PC-3 (cell line): ENCODE measurements at regions not wholly inside any gene's neighbourhood (a gene's known extent, or its start where the extent isn't known, plus 50 kb on each side); places are given as distances from the start of the nearest gene placed in this dataset.

Source experiments
- ATAC-seq: fragments of 200-7000 bp; cut with Tn5 transposase; 2 replicates; pipeline ENCODE4 v1.9.1; 2020; ENCODE audit warnings: mild to moderate bottlenecking, moderate library complexity
- BruUV-seq: library from RNA; stranded (reverse); fragments of 400-500 nt; replicated peaks from 2 replicates; lab custom pipeline; 2021; lab: Mats Ljungman, UMichigan
- CTCF ChIA-PET: fragments of 300-600 bp; sonication (Branson Sonifier 250); formaldehyde crosslinking; loops from one replicate; lab custom pipeline; 2022; ENCODE audit warnings: antibody characterized with exemption; lab: Charles Lee
- POLR2A ChIA-PET: fragments of 300-600 bp; sonication (Branson Sonifier 250); formaldehyde crosslinking; loops from one replicate; lab custom pipeline; 2022; ENCODE audit warnings: antibody characterized with exemption; ENCODE audit not compliant: unreplicated experiment; lab: Charles Lee
- DNase-seq: peaks from one replicate; pipeline ENCODE4 v3.0.0-alpha.2; 2015
- H2AFZ ChIP-seq: fragments of 300-600 bp; sonication (generic); 2 replicates; pipeline ENCODE4 v1.6.0; 2016; ENCODE audit warnings: antibody characterized with exemption, low read length
- H3F3A ChIP-seq: fragments of 300-600 bp; sonication (generic); one replicate; pipeline ENCODE4 v1.6.0; 2017; ENCODE audit warnings: antibody characterized with exemption, low read length, control low read depth, mild to moderate bottlenecking; ENCODE audit not compliant: unreplicated experiment
- H3K27ac ChIP-seq: fragments of 300-600 bp; sonication (generic); 2 replicates; pipeline ENCODE4 v1.5.1; 2016; ENCODE audit warnings: mild to moderate bottlenecking, low read length
- H3K27me3 ChIP-seq: fragments of 300-600 bp; sonication (generic); 2 replicates; pipeline ENCODE4 v1.6.1; 2016; ENCODE audit warnings: low read length, mixed read lengths
- H3K36me3 ChIP-seq: fragments of 300-600 bp; sonication (generic); 2 replicates; pipeline ENCODE4 v1.6.1; 2016; ENCODE audit warnings: low read depth, mixed run types, low read length, mixed read lengths
- H3K4me1 ChIP-seq: fragments of 300-600 bp; sonication (generic); 2 replicates; pipeline ENCODE4 v1.5.1; 2016; ENCODE audit warnings: low read length; ENCODE audit not compliant: insufficient read depth
- H3K4me2 ChIP-seq: fragments of 300-600 bp; sonication (generic); 2 replicates; pipeline ENCODE4 v1.6.0; 2016; ENCODE audit warnings: low read length
- H3K4me3 ChIP-seq: fragments of 300-600 bp; sonication (generic); 2 replicates; pipeline ENCODE4 v1.5.1; 2016; ENCODE audit warnings: mild to moderate bottlenecking, low read length, mixed read lengths
- H3K79me2 ChIP-seq: fragments of 300-600 bp; sonication (generic); 2 replicates; pipeline ENCODE4 v1.6.1; 2017; ENCODE audit warnings: low read length, mixed read lengths
- H3K9ac ChIP-seq: fragments of 300-600 bp; sonication (generic); 2 replicates; pipeline ENCODE4 v1.6.0; 2016; ENCODE audit warnings: mild to moderate bottlenecking, low read length
- H3K9me2 ChIP-seq: fragments of 300-600 bp; sonication (generic); replicated peaks from 2 replicates; pipeline ENCODE4 v1.6.1; 2016; ENCODE audit warnings: mixed run types, low read length, mixed read lengths
- H3K9me3 ChIP-seq: fragments of 300-600 bp; sonication (generic); 2 replicates; pipeline ENCODE4 v1.6.1; 2016; ENCODE audit warnings: low read length, mixed read lengths
- H4K20me1 ChIP-seq: fragments of 300-600 bp; sonication (generic); 2 replicates; pipeline ENCODE4 v1.6.1; 2016; ENCODE audit warnings: low read length, mixed read lengths
- EZH2 ChIP-seq: fragments of 300-600 bp; sonication (generic); IDR thresholded peaks from one replicate; pipeline ENCODE4 v1.6.1; 2017; ENCODE audit warnings: antibody characterized with exemption, mild to moderate bottlenecking, low read length; ENCODE audit not compliant: unreplicated experiment
- EZH2phosphoT487 ChIP-seq: fragments of 300-600 bp; sonication (generic); IDR thresholded peaks from 2 replicates; pipeline ENCODE4 v1.6.1; 2018; ENCODE audit warnings: mild to moderate bottlenecking, antibody characterized with exemption, low read length, borderline replicate concordance
- intact Hi-C: fragments of 100-400 bp; cut with micrococcal nuclease; formaldehyde crosslinking; loops from 2 replicates; pipeline ENCODE4 v1.9.0; 2023
- TF ChIP-seq, protein P1 (sequence below): fragments of 300-600 bp; sonication (generic); conservative IDR thresholded peaks from 2 replicates; pipeline ENCODE4 v1.5.1; 2017; ENCODE audit warnings: antibody characterized with exemption, low read depth, mild to moderate bottlenecking, low read length

DNA sequence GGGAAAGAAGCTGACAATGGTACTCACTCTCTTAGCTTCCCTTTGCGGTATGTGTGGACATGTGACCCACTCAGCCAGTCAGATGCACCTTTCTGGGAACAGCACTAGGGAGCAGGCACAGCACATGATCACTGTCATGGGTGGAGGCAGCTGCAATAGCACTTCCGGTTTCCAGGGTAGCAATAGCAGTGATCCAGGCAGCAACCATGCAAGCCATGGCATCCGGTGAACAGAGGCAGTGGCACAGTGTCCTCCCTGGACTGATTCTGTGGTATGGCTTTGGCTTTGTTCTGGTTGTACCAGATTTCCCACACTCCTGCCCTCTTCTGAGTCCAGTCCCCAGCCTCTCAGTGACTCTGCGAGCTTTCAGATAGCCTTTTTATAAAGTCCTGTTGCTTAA, 86.8 kb upstream of the NAMPT start:
- ChIA-PET CTCF (no interaction called here), POLR2A (no interaction called here)
- Histone ChIP-seq H3K27ac (no peak overlapping the region), H3K9me2 (no peaks in the 10 kb centered on the region), H4K20me1 (no peaks in the 10 kb centered on the region), H3K4me3 (no peak overlapping the region), H3F3A (no peaks in the 10 kb centered on the region), H3K27me3 (no peaks in the 10 kb centered on the region), H3K4me2 (no peak overlapping the region), H3K36me3 (no peaks in the 10 kb centered on the region), H3K4me1 (no peaks in the 10 kb centered on the region), H3K9ac (no peak overlapping the region), H3K79me2 (no peaks in the 10 kb centered on the region), H2AFZ (no peak overlapping the region), H3K9me3 (no peaks in the 10 kb centered on the region)
- intact Hi-C loops = no loop called here
- TF ChIP-seq EZH2 = no peak
- TF ChIP-seq EZH2phosphoT487 = no peak
- TF ChIP-seq, protein P1, sequence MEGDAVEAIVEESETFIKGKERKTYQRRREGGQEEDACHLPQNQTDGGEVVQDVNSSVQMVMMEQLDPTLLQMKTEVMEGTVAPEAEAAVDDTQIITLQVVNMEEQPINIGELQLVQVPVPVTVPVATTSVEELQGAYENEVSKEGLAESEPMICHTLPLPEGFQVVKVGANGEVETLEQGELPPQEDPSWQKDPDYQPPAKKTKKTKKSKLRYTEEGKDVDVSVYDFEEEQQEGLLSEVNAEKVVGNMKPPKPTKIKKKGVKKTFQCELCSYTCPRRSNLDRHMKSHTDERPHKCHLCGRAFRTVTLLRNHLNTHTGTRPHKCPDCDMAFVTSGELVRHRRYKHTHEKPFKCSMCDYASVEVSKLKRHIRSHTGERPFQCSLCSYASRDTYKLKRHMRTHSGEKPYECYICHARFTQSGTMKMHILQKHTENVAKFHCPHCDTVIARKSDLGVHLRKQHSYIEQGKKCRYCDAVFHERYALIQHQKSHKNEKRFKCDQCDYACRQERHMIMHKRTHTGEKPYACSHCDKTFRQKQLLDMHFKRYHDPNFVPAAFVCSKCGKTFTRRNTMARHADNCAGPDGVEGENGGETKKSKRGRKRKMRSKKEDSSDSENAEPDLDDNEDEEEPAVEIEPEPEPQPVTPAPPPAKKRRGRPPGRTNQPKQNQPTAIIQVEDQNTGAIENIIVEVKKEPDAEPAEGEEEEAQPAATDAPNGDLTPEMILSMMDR = no peak
- BruUV-seq = no TSS peak
- ATAC-seq = no peak
- DNase-seq = no peak

DNA sequence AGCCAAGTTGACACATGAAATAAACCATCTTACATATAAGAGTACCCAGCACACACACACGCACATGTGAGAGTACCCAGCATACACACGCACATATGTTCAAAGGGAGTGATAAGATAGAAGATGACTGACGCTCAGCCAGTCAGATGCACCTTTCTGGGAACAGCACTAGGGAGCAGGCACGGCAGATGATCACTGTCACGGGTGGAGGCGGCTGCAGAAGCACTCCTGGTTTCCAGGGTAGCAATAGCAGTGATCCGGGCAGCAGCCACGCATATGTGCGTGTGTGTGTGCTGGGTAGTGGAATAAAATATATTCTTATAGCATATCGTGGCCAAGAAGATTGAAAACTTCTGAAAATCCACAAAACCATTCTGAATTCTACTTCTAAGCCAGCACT, 85.8 kb upstream of the NAMPT start:
- ATAC-seq (no peak), DNase-seq (no peak)
- no peak overlapping the region for H3K27ac ChIP-seq
- H3K27me3 ChIP-seq = no peaks in the 10 kb centered on the region
- TF ChIP-seq, protein P1 = no peak
- TF ChIP-seq EZH2phosphoT487 (no peak), EZH2 (no peak)
- intact Hi-C loops = no loop called here
- H3K4me3 ChIP-seq = no peak overlapping the region
- BruUV-seq = no TSS peak
- no peaks in the 10 kb centered on the region for H3K9me2 ChIP-seq
- no peaks in the 10 kb centered on the region for H3K79me2 ChIP-seq
- H3K36me3 ChIP-seq = no peaks in the 10 kb centered on the region
- POLR2A ChIA-PET = no interaction called here
- peaks cover 2% of the 10 kb centered on the region for H3K4me1 ChIP-seq
- no peak overlapping the region for H2AFZ ChIP-seq
- H3K9ac ChIP-seq = no peak overlapping the region
- no peaks in the 10 kb centered on the region for H4K20me1 ChIP-seq
- H3K4me2 ChIP-seq = no peak overlapping the region
- no peaks in the 10 kb centered on the region for H3K9me3 ChIP-seq
- no peaks in the 10 kb centered on the region for H3F3A ChIP-seq
- CTCF ChIA-PET = no interaction called here

DNA sequence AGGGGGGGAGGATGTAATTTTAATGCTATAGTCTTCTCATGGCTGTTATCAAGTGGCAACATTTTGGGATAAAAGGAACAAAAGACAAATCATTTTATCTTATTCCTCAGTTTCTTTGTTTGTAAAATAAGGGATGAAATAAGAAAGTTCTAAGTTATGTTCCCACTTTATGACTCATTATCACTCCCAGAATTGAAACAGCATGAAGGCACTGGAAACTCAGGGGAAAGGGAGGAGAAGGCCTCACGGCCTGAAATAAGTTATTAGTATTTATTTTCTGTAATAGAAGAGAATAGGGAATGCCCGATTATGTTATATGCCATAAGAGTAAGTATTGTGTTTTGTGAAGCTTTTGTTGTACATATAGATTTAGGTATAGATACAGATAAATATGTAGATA, 85.0 kb upstream of the NAMPT start:
- POLR2A ChIA-PET = interaction anchor here (0.7 kb wide), 1 partner anchor 311 kb away, joined by 5 read pairs; no protein-coding TSS in a partner anchor
- DNase-seq (no peak), ATAC-seq (no peak)
- Histone ChIP-seq H2AFZ (no peak overlapping the region), H3K4me3 (no peak overlapping the region), H3K79me2 (no peaks in the 10 kb centered on the region), H3F3A (no peaks in the 10 kb centered on the region), H3K4me1 (peaks cover 9% of the 10 kb centered on the region), H3K9me3 (no peaks in the 10 kb centered on the region), H3K4me2 (no peak overlapping the region), H3K36me3 (no peaks in the 10 kb centered on the region), H3K27ac (no peak overlapping the region), H3K9me2 (no peaks in the 10 kb centered on the region), H3K9ac (no peak overlapping the region), H4K20me1 (no peaks in the 10 kb centered on the region), H3K27me3 (no peaks in the 10 kb centered on the region)
- TF ChIP-seq, protein P1 = no peak
- TF ChIP-seq EZH2phosphoT487 (no peak), EZH2 (no peak)
- CTCF ChIA-PET = no interaction called here
- intact Hi-C loops = no loop called here
- no TSS peak for BruUV-seq
